HS-27A (cell line): ENCODE measurements at regions not wholly inside any gene's neighbourhood (a gene's known extent, or its start where the extent isn't known, plus 50 kb on each side); places are given as distances from the start of the nearest gene placed in this dataset.
"Not testable (repeated sequence)": the region's sequence is repeated elsewhere in the genome, so short reads cannot be mapped to it uniquely, and the experiment has no call there.

Source experiments
- DNase-seq: peaks from one replicate; pipeline ENCODE4 v3.0.0-alpha.2; 2012; ENCODE audit warnings: low read depth, missing footprints

DNA sequence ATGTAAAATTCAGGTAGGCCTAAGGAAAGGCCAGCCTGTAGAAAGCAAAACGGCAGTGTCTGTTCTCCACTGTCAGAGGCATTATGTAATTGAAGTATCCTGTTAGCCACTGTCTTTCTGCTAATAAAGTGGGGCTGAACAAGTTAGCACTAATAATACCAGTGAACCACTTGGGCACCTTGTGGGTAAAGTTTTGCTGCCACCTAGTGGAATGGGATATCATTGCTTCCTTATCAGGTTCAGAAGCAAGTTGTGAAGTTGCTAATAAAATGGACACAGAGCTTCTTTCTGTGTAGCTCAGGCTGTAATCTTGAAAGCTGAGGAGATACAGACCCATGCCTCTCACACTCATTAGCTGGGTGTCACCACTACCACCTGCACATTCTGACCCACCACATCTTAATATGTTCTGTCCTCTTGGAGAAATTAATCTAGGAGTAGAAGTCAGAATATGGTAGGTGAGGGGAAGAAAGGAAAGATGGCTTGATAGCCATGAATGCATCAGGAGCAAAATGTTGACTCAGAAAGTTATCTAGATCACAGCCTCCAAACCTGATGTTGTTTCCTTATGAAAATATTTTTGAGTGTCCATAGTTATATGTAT lies 175.1 kb downstream of the SEPTIN7 start:
- no peak for DNase-seq

DNA sequence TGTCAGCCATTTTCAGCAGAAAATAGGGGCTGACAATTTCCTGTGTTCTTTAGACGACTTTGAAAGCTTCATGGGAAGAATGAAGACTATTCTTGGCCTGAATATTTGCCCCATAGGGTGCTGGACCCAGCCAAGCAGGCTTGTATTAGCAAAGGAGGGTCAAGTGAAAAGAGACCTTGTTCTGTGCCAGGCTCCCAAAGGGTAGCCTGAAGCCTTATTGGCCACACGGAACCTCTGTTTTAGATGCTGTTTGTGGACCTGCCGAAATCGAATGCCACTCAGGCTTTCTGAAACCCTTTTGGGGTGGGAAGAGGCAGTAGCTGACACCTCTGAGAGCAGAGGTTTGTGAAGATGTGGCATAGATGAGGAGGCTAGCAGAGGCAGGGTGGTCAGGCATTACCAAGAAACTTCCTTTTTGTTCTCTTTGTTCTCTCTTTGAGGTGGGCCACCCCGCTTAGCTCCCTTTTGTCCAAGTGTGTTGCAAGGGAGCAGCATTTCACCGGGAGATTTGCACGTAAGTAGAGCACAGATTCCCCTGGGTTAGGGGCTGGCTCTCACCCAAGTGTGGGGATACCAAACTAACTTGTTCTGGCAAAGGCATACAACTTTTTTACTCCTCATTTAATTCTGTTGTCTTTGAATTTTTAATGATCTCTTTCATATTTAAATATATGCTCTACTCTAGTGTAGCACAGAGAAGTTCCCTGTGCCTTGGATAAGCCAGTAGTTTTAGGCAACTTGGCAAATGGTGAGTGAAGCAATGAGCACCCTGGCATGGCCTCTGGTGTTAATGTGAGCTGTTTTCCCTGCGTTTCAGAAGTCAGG lies 174.0 kb upstream of the EEPD1 start:
- not testable (repeated sequence) for DNase-seq

DNA sequence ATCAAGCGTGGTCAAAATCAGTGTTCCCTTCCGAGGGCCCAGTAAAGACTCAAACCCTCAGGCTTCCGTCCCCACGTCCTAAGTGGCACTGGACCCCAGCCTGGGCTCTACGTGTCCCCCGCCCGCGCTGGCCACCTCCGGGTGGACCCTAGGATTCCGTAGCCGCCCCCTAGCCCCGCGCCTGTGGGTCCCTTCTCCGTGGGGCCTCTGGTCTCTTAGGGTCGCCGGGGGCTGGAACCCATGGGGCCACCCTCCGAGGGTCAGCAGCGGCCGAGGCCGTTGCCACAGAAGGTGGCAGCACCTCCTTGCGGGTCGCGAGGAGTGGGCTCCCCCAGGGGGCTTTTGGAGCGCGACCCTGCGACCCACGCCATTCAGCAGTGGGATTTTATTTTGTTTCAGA lies 170.5 kb upstream of the EEPD1 start:
- DNase-seq: no peak

DNA sequence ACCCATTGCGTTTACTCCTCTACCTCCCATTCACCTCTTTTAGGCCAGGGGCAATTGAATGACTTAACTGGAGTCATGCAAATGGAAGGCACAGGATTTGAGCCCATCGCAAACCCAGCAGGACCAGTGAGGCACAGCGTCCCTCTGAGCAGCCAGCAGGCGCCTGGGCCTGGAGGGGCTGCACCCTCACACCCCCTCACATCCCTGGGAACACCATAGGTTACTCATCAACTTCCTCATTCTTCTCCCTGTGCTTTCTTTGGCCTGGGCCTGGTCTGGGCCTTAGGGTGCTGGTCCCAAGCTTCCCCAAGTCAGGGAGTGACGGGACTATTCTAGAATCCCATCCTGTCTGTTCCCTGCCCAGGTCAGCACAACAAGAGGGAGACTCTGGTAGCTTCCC lies 169.4 kb upstream of the EEPD1 start:
- DNase-seq: no peak

DNA sequence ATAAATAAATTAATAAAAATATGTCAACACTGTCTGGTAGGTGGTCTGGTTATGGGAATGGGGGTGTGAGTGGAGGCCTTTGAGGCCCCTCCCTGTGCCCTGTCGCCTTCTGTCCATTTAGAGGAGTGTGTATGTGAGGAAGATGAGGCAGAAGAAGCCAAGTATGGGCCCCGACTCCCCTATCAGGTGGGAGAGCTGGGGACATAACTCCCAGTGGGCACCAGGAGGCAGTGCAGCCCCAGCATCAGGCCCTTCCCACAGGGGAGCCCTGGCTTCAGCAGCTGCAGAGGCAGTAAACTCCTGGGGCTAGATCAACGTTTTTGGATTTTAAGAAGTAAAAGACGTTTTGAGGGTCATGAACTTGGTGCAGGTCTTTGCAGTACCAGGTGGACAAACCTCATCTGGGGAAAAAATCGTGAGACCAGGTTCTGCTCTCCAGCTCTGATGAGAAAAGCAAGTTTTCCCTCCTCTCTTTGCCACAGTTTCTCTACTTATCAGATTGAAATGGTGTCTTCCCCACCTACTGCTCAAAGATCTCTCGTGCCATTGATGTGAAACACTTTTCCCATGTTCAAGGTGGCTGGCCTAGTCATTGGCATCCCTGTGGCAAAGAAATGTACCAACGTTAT lies 167.8 kb upstream of the EEPD1 start:
- DNase-seq: no peak

DNA sequence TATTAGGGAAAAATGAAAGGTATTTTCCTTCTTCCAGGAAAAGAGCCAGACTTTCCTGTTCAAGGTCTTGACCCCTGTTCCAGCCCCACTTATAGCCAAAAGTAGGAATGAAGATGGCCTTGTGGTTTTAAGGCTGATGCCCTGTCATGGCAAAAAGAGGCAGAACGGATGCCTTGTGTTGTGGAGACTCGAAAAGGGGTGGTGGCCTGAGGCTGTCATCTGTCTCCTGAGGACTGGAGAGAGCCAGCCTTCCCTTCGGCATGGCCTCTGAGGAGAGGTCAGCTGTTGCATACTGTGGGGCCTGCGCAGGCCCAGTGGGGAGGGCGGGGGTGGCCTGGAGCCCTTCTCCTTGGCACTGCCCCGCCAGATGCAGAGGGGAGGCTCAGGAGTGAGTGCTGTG lies 166.0 kb upstream of the EEPD1 start:
- no peak for DNase-seq

DNA sequence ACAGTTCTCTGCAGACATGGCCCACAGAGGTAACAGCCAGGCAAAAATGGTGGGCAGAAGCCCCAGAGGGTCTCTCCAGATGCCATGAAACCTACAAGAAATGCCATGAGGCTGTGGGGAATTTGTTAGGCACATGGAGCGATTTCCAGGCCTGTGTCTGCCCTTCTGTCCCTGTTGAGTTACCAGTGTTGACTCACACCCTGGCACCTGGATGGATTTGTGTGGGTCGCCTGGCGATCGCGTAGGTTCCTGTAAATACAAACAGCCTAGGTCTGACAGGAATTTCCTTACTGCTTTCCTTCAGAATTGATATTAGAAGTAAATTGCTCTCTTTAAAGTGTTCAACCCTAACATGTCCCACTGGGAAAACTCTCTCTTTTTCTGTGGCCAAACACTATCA lies 164.9 kb upstream of the EEPD1 start:
- no peak for DNase-seq

DNA sequence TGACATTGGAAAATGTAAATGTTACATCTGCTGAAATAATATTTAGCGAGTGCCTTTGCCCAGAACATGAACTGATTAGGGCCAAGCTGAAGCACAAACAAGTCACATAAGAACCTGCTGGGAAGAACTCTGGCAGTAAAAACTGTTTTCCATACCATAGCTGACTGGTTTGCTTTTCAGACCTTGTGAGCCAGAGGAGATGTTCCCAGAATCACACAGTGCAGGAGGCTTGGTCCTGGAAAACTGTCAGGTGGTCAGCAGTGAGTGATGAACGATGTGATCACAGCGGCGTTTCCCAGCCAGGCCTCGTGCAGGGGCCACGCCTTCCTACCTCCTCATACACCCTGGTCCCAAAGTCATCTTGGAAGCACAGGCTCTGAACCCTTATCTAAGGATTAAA lies 164.2 kb upstream of the EEPD1 start:
- no peak for DNase-seq

DNA sequence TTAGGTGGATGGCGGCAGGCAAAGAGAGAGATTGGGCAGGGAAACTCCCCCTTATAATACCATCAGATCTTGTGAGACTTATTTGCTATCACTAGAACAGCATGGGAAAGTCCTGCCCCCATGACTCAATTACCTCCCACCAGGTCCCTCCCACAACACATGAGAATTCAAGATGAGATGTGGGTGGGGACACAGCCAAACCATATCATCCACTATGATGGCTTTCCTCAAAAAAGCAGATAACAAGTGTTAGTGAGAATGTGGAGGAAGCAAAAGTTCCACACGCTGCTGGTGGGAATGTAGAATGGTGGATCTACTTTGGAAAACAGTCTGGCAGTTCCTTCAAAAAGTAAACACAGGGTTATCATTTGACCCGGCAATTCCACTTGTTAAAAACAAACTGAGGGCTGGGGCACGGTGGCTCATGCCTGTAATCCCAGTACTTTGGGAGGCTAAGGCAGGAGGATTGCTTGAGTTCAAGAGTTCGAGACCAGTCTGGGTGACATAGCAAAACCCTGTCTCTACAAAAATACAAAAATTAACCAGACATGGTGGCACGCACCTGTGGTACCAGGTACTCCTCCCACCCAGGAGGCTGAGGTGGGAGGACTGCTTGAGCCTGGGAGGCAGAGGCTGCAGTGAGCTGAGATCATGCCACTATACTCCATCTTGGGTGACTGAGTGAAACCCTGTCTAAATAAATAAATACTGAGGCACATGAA lies 161.4 kb upstream of the EEPD1 start:
- DNase-seq: no peak

DNA sequence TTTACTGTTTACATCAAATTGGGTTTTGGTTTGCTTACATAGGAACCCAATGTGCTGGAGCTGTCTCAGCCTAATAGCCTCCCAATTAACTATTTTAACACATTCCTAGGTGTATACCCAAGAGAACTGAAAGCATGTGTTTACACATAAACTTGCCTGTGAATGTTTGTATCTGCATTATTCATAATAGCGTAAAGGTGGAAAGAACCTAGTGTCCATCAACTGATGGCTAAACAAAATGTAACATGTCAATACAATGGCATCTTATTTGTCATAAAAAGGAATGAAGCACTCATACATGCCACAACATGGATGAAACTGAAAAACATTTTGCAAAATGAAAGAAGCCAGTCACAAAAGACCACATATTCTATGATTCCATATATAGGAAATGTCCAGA lies 160.6 kb upstream of the EEPD1 start:
- DNase-seq: no peak

DNA sequence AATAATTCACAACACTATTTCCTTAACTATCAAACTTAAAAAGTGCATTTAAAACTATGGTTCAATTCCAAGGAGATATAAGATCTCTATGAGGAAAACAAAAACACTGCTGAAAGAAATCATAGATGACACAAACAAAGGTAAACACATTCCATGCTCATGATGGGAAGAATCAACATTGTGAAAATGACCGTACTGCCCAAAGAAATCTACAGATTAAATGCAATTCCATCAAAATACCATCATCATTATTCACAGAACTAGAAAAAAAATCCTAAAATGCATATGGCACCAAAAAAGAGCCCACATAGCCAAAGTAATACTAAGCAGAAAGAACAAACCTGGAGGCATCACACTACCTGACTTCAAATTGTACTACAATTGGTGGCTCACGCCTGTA lies 159.9 kb upstream of the EEPD1 start:
- DNase-seq: no peak

DNA sequence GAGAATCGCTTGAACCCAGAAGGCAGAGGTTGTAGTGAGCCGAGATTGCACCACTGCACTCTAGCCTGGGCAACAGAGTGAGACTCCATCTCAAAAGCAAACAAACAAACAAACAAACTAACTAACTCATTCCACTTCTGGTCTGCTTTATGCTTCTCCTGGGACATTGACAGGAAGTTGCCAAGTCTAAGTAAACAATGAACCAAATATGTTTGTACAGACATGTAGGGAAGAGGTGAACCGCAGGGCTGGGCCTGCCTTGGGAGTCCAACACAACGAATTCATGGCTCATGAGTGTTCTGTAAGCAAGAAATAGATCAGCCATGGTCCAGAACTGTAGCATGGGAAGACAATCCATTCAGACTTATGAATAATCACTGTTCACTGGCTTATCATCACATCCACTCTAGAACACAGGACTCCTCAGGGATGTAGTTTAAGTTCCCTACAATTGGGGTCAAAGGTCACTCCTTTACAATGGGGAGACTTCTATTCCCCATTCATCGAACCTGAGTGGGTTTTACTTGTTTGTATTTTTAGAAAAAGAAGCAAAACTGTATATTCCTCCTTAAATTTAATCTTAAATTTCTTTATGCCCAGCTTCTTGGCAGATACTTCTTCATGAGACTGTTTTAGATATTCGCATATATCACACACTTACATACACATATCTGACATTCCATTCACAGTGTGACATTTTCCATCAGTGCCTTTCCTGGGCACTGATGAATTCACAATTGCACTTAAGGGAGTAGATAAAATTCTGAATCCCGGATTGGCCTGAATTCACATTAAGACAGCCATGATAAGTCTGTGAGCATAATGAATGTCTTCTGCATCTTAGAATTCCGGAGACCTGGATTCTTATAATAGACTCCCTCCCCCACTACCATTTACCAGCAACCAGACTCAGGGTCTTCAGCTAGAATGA lies 159.1 kb upstream of the EEPD1 start:
- DNase-seq: no peak

DNA sequence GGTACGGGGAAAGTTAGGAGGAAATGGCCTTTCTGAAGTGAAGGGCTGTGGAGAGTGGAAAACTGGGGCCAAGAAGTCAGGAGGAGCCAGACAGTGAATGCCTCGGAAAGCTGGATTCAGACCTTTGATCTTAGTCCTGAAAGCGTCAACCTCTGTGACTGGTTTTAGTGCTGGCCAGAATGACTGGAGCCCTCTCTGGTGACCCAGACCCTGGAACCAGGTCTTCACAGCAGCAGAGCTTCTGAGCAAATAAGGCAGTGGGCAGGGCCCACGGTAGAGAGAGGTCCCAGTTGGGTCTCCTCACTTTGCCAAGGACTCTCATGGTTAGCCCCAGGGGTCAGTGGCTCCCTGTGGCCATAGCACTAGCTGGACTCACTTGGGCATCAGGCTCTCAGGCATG lies 157.7 kb upstream of the EEPD1 start:
- no peak for DNase-seq

DNA sequence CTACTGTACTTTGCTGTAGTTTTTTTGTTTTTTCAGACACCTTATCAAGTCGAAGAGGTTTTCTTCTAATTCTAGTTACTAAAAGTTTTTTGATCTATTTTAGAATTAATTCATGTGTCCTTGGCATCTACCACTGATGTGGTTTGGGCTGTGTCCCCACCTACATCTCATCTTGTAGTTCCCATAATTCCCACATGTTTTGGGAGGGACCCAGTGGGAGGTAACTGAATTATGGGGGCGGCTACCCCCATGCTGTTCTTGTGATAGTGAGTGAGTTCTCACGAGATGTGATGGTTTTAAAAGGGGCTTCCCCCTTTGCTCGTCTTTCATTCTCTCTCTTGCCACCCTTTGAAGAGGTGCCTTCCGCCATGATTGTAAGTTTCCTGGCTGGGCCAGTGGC lies 154.6 kb upstream of the EEPD1 start:
- DNase-seq: no peak

DNA sequence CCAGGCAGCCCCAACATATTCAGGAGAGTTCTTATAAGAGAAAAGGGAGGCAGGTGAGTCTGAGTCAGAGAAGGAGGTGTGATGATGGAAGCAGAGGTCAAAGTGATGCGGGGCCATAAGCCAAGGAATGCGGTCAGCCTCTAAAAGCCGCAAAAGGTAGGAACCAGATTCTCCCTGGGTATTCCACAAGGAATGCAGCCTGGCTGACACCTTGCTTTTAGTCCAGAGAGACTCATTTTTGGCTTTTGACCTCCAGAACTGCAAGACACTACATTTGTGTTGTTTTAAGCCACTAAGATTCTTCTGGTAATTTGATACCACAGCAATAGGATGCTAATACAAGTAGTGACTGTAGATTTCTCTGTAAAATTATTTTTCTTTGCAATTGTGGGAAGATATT lies 151.5 kb upstream of the EEPD1 start:
- no peak for DNase-seq

DNA sequence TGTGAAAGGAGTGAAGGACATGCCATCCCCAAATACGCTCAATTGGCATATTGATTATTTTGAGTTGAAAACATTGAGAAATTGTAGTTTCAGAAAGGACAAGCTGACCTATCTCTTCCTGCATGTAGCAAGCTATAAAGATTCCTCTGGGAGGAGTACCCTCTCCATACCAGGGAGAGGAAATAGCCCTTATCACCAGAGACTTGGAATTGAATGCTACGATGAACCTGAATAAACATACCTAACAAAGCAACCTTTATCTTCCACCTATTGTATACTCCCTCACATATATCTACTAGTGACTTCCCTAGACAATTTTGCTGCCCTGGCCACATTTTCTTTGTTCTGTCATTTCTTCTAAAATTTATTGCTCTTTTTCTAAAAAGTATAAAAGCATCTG lies 150.2 kb upstream of the EEPD1 start:
- DNase-seq: no peak

DNA sequence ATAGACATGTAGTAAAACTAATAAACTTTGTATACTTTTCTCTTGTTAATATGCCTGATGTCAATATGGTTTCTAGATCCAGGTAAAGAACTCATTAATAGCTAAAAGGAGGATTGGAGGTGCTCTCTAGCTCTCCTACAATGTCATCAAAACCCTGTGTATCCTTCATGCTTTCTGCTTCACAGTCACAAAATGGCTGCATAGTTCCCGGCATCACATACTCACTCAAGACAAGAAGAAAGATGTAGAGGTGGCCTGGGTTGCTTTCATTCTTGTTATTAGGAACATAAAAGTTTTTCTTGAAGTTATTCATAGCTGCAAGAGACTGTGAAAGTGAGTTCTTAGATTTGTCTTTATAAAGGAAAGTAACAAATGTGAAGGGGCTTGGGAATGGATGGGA lies 149.7 kb upstream of the EEPD1 start:
- no peak for DNase-seq

DNA sequence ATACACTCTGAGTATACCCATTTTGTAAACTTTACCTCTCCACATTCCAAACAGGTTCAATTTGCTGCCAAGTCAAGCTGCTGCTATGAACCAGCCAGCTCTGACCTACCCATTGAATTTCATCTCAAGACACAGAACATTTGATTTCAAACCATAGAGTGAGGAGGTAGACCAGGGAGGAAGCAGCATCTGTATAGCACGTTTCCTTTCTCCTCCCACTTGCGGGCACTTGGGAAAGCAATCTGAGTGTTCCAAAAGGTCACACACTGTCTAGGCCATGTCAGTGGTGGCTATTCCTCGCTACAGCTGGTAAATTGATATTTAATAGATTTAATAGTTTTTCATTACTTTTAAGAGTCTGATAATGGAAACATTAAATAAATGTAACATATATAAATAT lies 147.8 kb upstream of the EEPD1 start:
- DNase-seq: no peak

DNA sequence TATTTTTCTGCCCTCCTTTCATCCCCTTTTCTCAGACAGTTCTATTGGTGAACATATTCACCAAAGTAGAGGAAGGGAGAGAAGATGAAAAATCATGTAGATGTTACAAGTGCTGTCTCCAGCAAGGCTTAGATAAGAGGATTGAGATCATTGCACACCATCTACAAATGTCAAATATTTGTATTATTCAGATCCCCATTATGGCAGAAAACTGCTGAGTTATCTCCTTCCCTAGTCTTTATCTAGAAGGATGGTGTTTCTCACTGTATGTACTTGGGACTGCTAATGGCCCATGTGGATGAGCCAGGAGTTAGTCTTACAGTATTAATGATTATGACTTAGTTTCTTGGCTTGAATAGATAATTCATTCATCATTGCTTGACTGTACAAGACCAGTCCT lies 147.2 kb upstream of the EEPD1 start:
- DNase-seq: no peak

DNA sequence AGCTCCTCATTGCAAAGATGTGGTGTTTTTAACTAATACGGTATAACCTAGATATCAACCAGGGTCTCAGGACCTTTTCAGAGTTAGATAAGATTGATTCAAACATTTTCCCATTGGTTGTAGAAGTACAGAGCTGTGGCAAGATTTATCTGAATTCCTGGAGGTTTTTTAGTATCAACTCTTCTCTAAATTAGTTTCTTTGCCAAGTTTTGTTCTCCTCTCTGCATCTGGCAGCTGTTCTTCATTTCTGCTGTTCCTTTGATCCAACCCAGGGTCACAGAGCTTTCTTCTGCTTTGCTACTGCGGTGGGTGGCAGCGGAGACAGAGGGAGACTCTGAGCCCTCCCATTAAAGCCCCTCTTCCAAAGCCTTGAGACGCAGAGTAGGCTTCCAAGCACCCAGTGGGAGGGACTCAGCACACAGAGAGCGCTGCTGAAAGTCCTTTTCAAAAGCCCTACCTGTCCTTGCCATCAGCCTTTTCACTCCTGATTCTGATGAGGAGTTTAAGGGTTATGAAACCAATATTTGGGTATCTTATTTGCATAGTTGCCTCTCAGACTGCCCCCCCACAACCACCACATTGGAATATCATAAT lies 146.3 kb upstream of the EEPD1 start:
- no peak for DNase-seq
